MM.1S (cell line): ENCODE measurements at regions not wholly inside any gene's neighbourhood (a gene's known extent, or its start where the extent isn't known, plus 50 kb on each side); places are given as distances from the start of the nearest gene placed in this dataset.

Source experiments
- DNase-seq: peaks from one replicate; pipeline ENCODE4 v3.0.0-alpha.2; 2015
- H2AFZ ChIP-seq: fragments of 300-600 bp; sonication (generic); 2 replicates; pipeline ENCODE4 v1.6.0; 2016; ENCODE audit warnings: antibody characterized with exemption, low read length
- H3F3A ChIP-seq: fragments of 300-600 bp; sonication (generic); 2 replicates; pipeline ENCODE4 v1.6.1; 2016; ENCODE audit warnings: mild to moderate bottlenecking, antibody characterized with exemption, low read length, moderate library complexity, mixed read lengths; ENCODE audit not compliant: insufficient read depth
- H3K27ac ChIP-seq: fragments of 300-600 bp; sonication (generic); 2 replicates; pipeline ENCODE4 v1.5.1; 2016; ENCODE audit warnings: mild to moderate bottlenecking, low read length
- H3K27me3 ChIP-seq: fragments of 300-600 bp; sonication (generic); replicated peaks from 2 replicates; pipeline ENCODE4 v1.6.0; 2016; ENCODE audit warnings: low read length; ENCODE audit not compliant: insufficient read depth
- H3K36me3 ChIP-seq: fragments of 300-600 bp; sonication (generic); replicated peaks from 2 replicates; pipeline ENCODE4 v1.6.1; 2016; ENCODE audit warnings: mild to moderate bottlenecking, low read length, mixed read lengths; ENCODE audit not compliant: insufficient read depth
- H3K4me1 ChIP-seq: fragments of 300-600 bp; sonication (generic); 2 replicates; pipeline ENCODE4 v1.6.1; 2016; ENCODE audit warnings: low read length, mixed read lengths
- H3K4me2 ChIP-seq: fragments of 300-600 bp; sonication (generic); 2 replicates; pipeline ENCODE4 v1.6.0; 2016; ENCODE audit warnings: low read depth, low read length
- H3K4me3 ChIP-seq: fragments of 300-600 bp; sonication (generic); 2 replicates; pipeline ENCODE4 v1.5.1; 2016; ENCODE audit warnings: low read length, mixed read lengths
- H3K79me2 ChIP-seq: fragments of 300-600 bp; sonication (generic); 2 replicates; pipeline ENCODE4 v1.6.1; 2016; ENCODE audit warnings: mixed run types, low read length, mixed read lengths
- H3K9ac ChIP-seq: fragments of 300-600 bp; sonication (generic); 2 replicates; pipeline ENCODE4 v1.6.1; 2016; ENCODE audit warnings: low read length, mixed read lengths
- H3K9me2 ChIP-seq: fragments of 300-600 bp; sonication (generic); replicated peaks from 2 replicates; pipeline ENCODE4 v1.6.1; 2016; ENCODE audit warnings: mild to moderate bottlenecking, low read length, mixed read lengths; ENCODE audit not compliant: insufficient read depth
- H3K9me3 ChIP-seq: fragments of 300-600 bp; sonication (generic); replicated peaks from 2 replicates; pipeline ENCODE4 v1.6.1; 2016; ENCODE audit warnings: mild to moderate bottlenecking, low read length, mixed read lengths; ENCODE audit not compliant: insufficient read depth
- H4K20me1 ChIP-seq: fragments of 300-600 bp; sonication (generic); 2 replicates; pipeline ENCODE4 v1.6.1; 2016; ENCODE audit warnings: mild to moderate bottlenecking, low read length, moderate library complexity, mixed read lengths; ENCODE audit not compliant: insufficient read depth
- EZH2 ChIP-seq: fragments of 300-600 bp; sonication (generic); optimal IDR thresholded peaks from 2 replicates; pipeline ENCODE3; 2017; ENCODE audit warnings: low read depth, mild to moderate bottlenecking, antibody characterized with exemption, low read length, mixed read lengths
- EZH2phosphoT487 ChIP-seq: fragments of 300-600 bp; sonication (generic); IDR thresholded peaks from 2 replicates; pipeline ENCODE4 v1.6.1; 2018; ENCODE audit warnings: antibody characterized with exemption, low read length
- TF ChIP-seq, protein P1 (sequence below): fragments of 300-600 bp; sonication (generic); IDR thresholded peaks from 2 replicates; pipeline ENCODE4 v1.5.1; 2016; ENCODE audit warnings: antibody characterized with exemption, low read length, mixed read lengths

DNA sequence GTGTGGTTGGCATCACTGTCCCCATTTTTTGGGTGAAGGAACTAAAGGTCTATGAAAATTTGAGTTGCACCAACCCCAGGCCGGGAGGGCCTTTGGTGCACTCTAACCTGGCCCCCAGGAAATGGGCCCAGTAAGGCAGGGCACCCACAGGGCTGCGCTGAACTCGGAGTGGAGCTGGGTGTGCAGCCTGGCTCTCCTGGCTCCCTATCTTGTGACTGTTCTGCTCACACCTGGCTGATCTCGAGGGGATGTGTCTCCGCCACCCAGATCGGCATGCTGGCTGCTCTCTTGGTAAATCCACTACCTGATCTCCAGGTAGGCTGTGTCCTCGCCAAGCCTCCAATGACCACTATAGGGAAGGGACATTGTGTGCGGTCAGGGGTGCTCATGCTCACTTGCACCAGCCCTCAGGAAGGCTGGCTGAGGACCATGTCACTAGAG is 259.8 kb downstream of the NSG2 start:
- Histone ChIP-seq H3K9me3 (no peaks in the 10 kb centered on the region), H3K27me3 (no peaks in the 10 kb centered on the region), H3K4me3 (no peak overlapping the region), H3F3A (peaks cover 5% of the 10 kb centered on the region), H3K9me2 (no peaks in the 10 kb centered on the region), H2AFZ (no peak overlapping the region), H3K4me1 (peaks cover 32% of the 10 kb centered on the region), H3K4me2 (no peak overlapping the region), H3K36me3 (no peaks in the 10 kb centered on the region), H3K79me2 (no peaks in the 10 kb centered on the region), H3K27ac (no peak overlapping the region), H4K20me1 (no peaks in the 10 kb centered on the region), H3K9ac (no peak overlapping the region)
- TF ChIP-seq, protein P1, sequence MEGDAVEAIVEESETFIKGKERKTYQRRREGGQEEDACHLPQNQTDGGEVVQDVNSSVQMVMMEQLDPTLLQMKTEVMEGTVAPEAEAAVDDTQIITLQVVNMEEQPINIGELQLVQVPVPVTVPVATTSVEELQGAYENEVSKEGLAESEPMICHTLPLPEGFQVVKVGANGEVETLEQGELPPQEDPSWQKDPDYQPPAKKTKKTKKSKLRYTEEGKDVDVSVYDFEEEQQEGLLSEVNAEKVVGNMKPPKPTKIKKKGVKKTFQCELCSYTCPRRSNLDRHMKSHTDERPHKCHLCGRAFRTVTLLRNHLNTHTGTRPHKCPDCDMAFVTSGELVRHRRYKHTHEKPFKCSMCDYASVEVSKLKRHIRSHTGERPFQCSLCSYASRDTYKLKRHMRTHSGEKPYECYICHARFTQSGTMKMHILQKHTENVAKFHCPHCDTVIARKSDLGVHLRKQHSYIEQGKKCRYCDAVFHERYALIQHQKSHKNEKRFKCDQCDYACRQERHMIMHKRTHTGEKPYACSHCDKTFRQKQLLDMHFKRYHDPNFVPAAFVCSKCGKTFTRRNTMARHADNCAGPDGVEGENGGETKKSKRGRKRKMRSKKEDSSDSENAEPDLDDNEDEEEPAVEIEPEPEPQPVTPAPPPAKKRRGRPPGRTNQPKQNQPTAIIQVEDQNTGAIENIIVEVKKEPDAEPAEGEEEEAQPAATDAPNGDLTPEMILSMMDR, result no peak
- TF ChIP-seq EZH2phosphoT487 (no peak), EZH2 (no peak)
- DNase-seq, result no peak

DNA sequence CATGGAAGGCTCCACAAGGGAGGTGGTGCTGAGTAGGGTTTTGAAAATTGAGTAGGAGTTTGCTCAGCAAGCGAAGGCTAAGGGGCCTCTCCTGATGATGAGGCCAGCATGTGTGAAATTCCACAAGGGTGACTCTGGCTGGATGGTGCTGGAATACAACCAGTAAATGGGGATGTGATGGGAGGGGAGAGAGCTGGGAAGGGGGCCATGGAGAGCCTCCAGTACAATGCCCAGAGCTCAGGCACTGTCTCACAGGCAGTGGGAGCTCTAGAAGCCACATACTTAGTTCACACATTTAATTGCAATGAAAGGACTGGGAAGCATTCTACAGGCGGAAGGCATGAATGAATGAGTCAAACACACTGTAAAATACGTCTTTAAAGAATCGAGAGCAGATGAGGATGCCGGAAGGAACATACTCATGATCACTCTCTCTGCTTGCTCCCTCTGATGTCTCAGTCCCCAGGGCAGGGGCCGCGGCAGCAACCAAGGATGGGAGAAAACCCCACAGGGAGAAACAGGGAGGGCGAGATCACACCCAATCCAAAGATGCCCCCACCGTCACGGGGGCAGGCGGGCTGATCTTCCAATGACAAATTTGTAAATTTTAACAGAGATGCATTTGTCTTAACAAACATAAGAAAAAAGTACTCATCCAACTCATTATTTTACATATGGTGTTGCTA is 261.0 kb downstream of the NSG2 start:
- Histone ChIP-seq H3K27me3 (no peaks in the 10 kb centered on the region), H2AFZ (no peak overlapping the region), H3K36me3 (no peaks in the 10 kb centered on the region), H3K4me2 (no peak overlapping the region), H3K27ac (no peak overlapping the region), H4K20me1 (no peaks in the 10 kb centered on the region), H3K4me3 (no peak overlapping the region), H3K9me3 (no peaks in the 10 kb centered on the region), H3K4me1 (peaks cover 19% of the 10 kb centered on the region), H3K9ac (no peak overlapping the region), H3F3A (no peaks in the 10 kb centered on the region), H3K9me2 (no peaks in the 10 kb centered on the region), H3K79me2 (no peaks in the 10 kb centered on the region)
- no peak for DNase-seq
- no peak for TF ChIP-seq EZH2
- TF ChIP-seq, protein P1, result no peak
- no peak for TF ChIP-seq EZH2phosphoT487

DNA sequence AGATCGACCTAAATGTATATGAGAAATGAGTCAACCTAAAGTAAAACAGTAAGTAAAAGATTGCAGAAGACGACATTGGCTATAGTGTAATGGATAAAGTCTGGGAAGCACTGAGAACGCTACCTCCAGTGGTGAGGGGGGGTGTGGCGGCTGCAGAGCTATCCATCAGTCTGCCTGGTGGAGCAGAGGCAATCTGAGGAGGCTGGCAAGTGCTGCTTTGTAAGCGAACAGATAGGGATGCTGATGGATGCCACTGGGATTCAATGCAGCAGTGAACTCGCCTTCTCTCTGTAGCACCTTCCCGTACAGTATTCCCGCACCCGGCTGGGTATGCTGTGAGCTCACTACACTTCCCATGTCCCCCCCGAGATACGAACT is 261.5 kb downstream of the NSG2 start:
- no peak for DNase-seq
- no peak overlapping the region for H3K9ac ChIP-seq
- H3K9me3 ChIP-seq, result no peaks in the 10 kb centered on the region
- no peaks in the 10 kb centered on the region for H3K79me2 ChIP-seq
- no peaks in the 10 kb centered on the region for H3K27me3 ChIP-seq
- peaks cover 15% of the 10 kb centered on the region for H3K4me1 ChIP-seq
- no peak overlapping the region for H3K4me2 ChIP-seq
- H3F3A ChIP-seq, result no peaks in the 10 kb centered on the region
- H3K27ac ChIP-seq, result no peak overlapping the region
- H3K4me3 ChIP-seq, result no peak overlapping the region
- H3K9me2 ChIP-seq, result no peaks in the 10 kb centered on the region
- TF ChIP-seq EZH2phosphoT487, result no peak
- no peak for TF ChIP-seq EZH2
- TF ChIP-seq, protein P1, result no peak
- no peak overlapping the region for H2AFZ ChIP-seq
- no peaks in the 10 kb centered on the region for H3K36me3 ChIP-seq
- H4K20me1 ChIP-seq, result no peaks in the 10 kb centered on the region
